HCT116 (cell line): ENCODE measurements at regions not wholly inside any gene's neighbourhood (a gene's known extent, or its start where the extent isn't known, plus 50 kb on each side); places are given as distances from the start of the nearest gene placed in this dataset.

ENCODE experiments used
- ATAC-seq: fragments of 200-7000 bp; cut with Tn5 transposase; 2 replicates; pipeline ENCODE4 v1.9.1; 2020; ENCODE audit warnings: mild to moderate bottlenecking, moderate library complexity
- BruUV-seq: library from RNA; stranded (reverse); fragments of 400-500 nt; replicated peaks from 2 replicates; lab custom pipeline; 2021; lab: Mats Ljungman, UMichigan
- CTCF ChIA-PET: fragments of 300-600 bp; sonication (Branson Sonifier 250); formaldehyde crosslinking; loops from one replicate; lab custom pipeline; 2021; ENCODE audit warnings: antibody characterized with exemption; lab: Charles Lee
- POLR2A ChIA-PET: fragments of 300-600, 350-600 bp; sonication (Branson Sonifier 250); formaldehyde crosslinking; loops from one replicate; lab custom pipeline; 2021; ENCODE audit warnings: antibody characterized with exemption; lab: Charles Lee
- RAD21 ChIA-PET, 2 experiments: fragments of 300-600 bp; sonication (Branson Sonifier 250); formaldehyde crosslinking; loops; one replicate each; lab custom pipeline; 2023; ENCODE audit warnings: low total read pairs in 2 of 2; ENCODE audit not compliant: uncharacterized antibody in 2 of 2, unreplicated experiment in 2 of 2, low non-redundant PET in 1 of 2; lab: Charles Lee
- DNase-seq: peaks from one replicate; pipeline ENCODE4 v3.0.0-alpha.2; 2010; ENCODE audit warnings: low read depth, low spot score
- H2AFZ ChIP-seq: fragments of 200-600 bp; shearing (Covaris generic), sonication (generic); 2 replicates; pipeline ENCODE4 v1.6.1; 2017; ENCODE audit warnings: low read depth, mixed run types, mixed read lengths, antibody characterized with exemption, low read length; ENCODE audit not compliant: poor library complexity, severe bottlenecking
- H3K27ac ChIP-seq: 2 replicates; pipeline ENCODE4 v1.5.1; 2012; ENCODE audit warnings: low read depth, low read length
- H3K27me3 ChIP-seq: fragments of 200-600 bp; sonication (generic); 2 replicates; pipeline ENCODE4 v1.6.1; 2016; ENCODE audit warnings: mixed run types, low read length, mixed read lengths; ENCODE audit not compliant: insufficient read depth
- H3K36me3 ChIP-seq, 2 experiments: fragments of 200-500 bp in 1 of 2; fragments of 200-600 bp in 1 of 2; sonication (Bioruptor generic) in 1 of 2; sonication (generic) in 1 of 2; 2 replicates each; pipeline versions ENCODE4 v1.5.1 to v1.6.1; 2014 to 2016; ENCODE audit warnings: low read length in 2 of 2, inconsistent platforms in 1 of 2, mixed read lengths in 1 of 2, mixed run types in 1 of 2; ENCODE audit not compliant: insufficient read depth in 2 of 2, control insufficient read depth in 1 of 2
- H3K4me1 ChIP-seq, 2 experiments: fragments of 200-600 bp in 1 of 2; sonication (generic) in 1 of 2; 2 replicates each; pipeline versions ENCODE4 v1.5.1 to v1.6.1; 2012 to 2017; ENCODE audit warnings: low read length in 2 of 2, inconsistent platforms in 1 of 2, mild to moderate bottlenecking in 1 of 2, mixed read lengths in 1 of 2, mixed run types in 1 of 2, moderate library complexity in 1 of 2; ENCODE audit not compliant: insufficient read depth in 2 of 2, control insufficient read depth in 1 of 2
- H3K4me2 ChIP-seq: fragments of 200-600 bp; sonication (generic); 2 replicates; pipeline ENCODE4 v1.6.1; 2017; ENCODE audit warnings: mixed run types, low read length, mixed read lengths
- H3K4me3 ChIP-seq, 2 experiments: fragments of 200-600 bp in 1 of 2; sonication (generic) in 1 of 2; replicated peaks in 1 of 2; 2 replicates each; pipeline ENCODE4 v1.5.1; 2011 to 2016; ENCODE audit warnings: low read length in 2 of 2, control low read depth in 1 of 2, low read depth in 1 of 2, mild to moderate bottlenecking in 1 of 2, mixed read lengths in 1 of 2, mixed run types in 1 of 2
- H3K79me2 ChIP-seq: fragments of 200-600 bp; sonication (generic); 2 replicates; pipeline ENCODE4 v1.6.1; 2017; ENCODE audit warnings: mild to moderate bottlenecking, mixed run types, low read length, moderate library complexity, mixed read lengths; ENCODE audit not compliant: insufficient read depth
- H3K9ac ChIP-seq: fragments of 200-600 bp; sonication (generic); 2 replicates; pipeline ENCODE4 v1.6.1; 2016; ENCODE audit warnings: low read length, mixed read lengths
- H3K9me2 ChIP-seq: fragments of 200-600 bp; sonication (generic), shearing (Covaris generic); 2 replicates; pipeline ENCODE4 v1.6.1; 2017; ENCODE audit warnings: mixed run types, mild to moderate bottlenecking, moderate library complexity; ENCODE audit not compliant: insufficient read depth
- H3K9me3 ChIP-seq, 2 experiments: fragments of 200-500 bp in 1 of 2; fragments of 200-600 bp in 1 of 2; sonication (Bioruptor generic) in 1 of 2; sonication (generic) in 1 of 2; 2 replicates each; pipeline ENCODE4 v1.6.1; 2014 to 2017; ENCODE audit warnings: low read length in 2 of 2, mixed read lengths in 2 of 2, inconsistent platforms in 1 of 2, low read depth in 1 of 2, mild to moderate bottlenecking in 1 of 2, mixed run types in 1 of 2, moderate library complexity in 1 of 2; ENCODE audit not compliant: control insufficient read depth in 1 of 2, insufficient read depth in 1 of 2
- H4K20me1 ChIP-seq: fragments of 200-600 bp; sonication (generic), shearing (Covaris generic); 2 replicates; pipeline ENCODE4 v1.6.1; 2017; ENCODE audit warnings: mixed run types, mild to moderate bottlenecking, moderate library complexity; ENCODE audit not compliant: insufficient read depth
- CEBPB ChIP-seq: IDR thresholded peaks from 2 replicates; pipeline ENCODE4 v1.6.1; 2012; ENCODE audit warnings: low read depth
- EGR1 ChIP-seq: IDR thresholded peaks from 2 replicates; pipeline ENCODE4 v1.6.1; 2012; ENCODE audit warnings: low read depth
- ELF1 ChIP-seq: IDR thresholded peaks from 2 replicates; pipeline ENCODE4 v1.6.1; 2012; ENCODE audit warnings: low read depth, borderline replicate concordance
- EZH2 ChIP-seq: fragments of 200-600 bp; sonication (generic); IDR thresholded peaks from 2 replicates; pipeline ENCODE4 v1.6.1; 2017; ENCODE audit warnings: antibody characterized with exemption, mixed run types
- JUND ChIP-seq: IDR thresholded peaks from 2 replicates; pipeline ENCODE4 v1.6.1; 2012
- POLR2A ChIP-seq: IDR thresholded peaks from 2 replicates; pipeline ENCODE4 v1.7.0; 2011; ENCODE audit warnings: borderline replicate concordance; ENCODE audit not compliant: insufficient read depth, insufficient read length; ENCODE audit errors: extremely low read depth
- RAD21 ChIP-seq: IDR thresholded peaks from 2 replicates; pipeline ENCODE4 v1.6.1; 2012; ENCODE audit warnings: low read depth, mild to moderate bottlenecking
- SIN3A ChIP-seq: IDR thresholded peaks from 2 replicates; pipeline ENCODE4 v1.6.1; 2012; ENCODE audit warnings: low read depth
- SP1 ChIP-seq: IDR thresholded peaks from 2 replicates; pipeline ENCODE4 v1.6.1; 2012; ENCODE audit warnings: low read depth
- ZFX ChIP-seq: fragments of 450-650 bp; IDR thresholded peaks from 2 replicates; pipeline ENCODE4 v1.6.1; 2017
- intact Hi-C: fragments of 100-400 bp; cut with micrococcal nuclease; formaldehyde crosslinking; loops from 2 replicates; pipeline ENCODE4 v1.10.0; 2022
- TF ChIP-seq, protein P1 (sequence below): IDR thresholded peaks from 2 replicates; pipeline ENCODE4 v1.6.1; 2012
- TF ChIP-seq, protein P2 (sequence below): IDR thresholded peaks from 2 replicates; pipeline ENCODE4 v1.6.1; 2012; ENCODE audit warnings: low read depth

DNA sequence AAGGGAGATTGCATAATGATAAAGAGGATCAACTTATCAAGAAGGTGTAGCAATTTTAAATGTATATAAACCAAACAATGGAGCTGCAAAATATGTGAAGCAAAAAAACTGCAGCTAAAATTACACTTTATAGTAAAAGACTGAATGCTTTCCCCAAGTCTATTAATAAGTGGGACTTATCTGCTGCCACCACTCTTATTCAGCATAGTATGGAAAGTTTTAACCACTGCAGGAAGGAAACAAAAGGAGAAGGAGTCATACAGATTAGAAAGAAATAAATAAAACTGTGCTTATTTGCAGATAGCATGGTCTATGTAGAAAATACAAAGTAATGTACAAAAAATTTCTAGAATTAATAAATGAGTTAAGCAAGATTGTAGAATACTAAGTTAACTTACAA lies 94.1 kb upstream of the GK2 start:
- Histone ChIP-seq H3K79me2 (no peaks in the 10 kb centered on the region), H2AFZ (no peak overlapping the region), H3K9me2 (no peaks in the 10 kb centered on the region), H3K9ac (no peak overlapping the region), H3K4me1 (no peaks in the 10 kb centered on the region), H3K4me2 (no peak overlapping the region), H3K4me3 (no peak overlapping the region), H3K9me3 (no peaks in the 10 kb centered on the region), H3K27ac (no peak overlapping the region), H4K20me1 (no peaks in the 10 kb centered on the region), H3K27me3 (peaks cover 18% of the 10 kb centered on the region; the same call in 1 of the 2 replicates), H3K36me3 (no peaks in the 10 kb centered on the region)
- RAD21 ChIA-PET = no interaction called here
- ATAC-seq (no peak), DNase-seq (no peak)
- CTCF ChIA-PET = no interaction called here
- no peak for TF ChIP-seq EZH2
- TF ChIP-seq, protein P1, sequence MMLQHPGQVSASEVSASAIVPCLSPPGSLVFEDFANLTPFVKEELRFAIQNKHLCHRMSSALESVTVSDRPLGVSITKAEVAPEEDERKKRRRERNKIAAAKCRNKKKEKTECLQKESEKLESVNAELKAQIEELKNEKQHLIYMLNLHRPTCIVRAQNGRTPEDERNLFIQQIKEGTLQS = no peak
- TF ChIP-seq EGR1 = no peak
- TF ChIP-seq POLR2A = no peak
- TF ChIP-seq JUND = no peak
- POLR2A ChIA-PET = no interaction called here
- no TSS peak for BruUV-seq
- intact Hi-C loops = no loop called here

DNA sequence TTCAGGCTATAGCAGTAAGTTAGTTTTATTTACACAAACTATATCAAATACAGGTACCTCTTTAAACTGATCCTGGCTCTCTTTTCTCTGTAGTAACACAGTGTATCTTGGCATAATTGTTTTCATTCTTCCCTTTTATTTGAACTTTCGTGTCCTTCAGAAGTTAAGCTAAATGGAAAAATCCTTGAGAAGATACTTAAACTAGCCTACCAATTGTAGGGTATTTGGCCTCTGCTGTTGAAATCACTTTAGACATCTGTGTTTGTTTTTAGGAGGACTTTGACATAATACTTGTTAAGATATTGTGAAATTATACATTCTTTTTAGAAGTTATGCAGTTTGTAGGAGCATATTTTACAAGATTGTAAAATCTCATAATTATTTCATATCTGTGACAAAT lies 90.3 kb upstream of the GK2 start:
- intact Hi-C loops = no loop called here
- Histone ChIP-seq H3K9ac (no peak overlapping the region), H3K9me2 (no peaks in the 10 kb centered on the region), H3K27me3 (peaks cover 10% of the 10 kb centered on the region), H3K9me3 (no peaks in the 10 kb centered on the region), H3K4me1 (no peaks in the 10 kb centered on the region), H3K27ac (no peak overlapping the region), H4K20me1 (no peaks in the 10 kb centered on the region), H3K4me3 (no peak overlapping the region), H3K36me3 (no peaks in the 10 kb centered on the region), H3K79me2 (no peaks in the 10 kb centered on the region), H2AFZ (no peak overlapping the region), H3K4me2 (no peak overlapping the region)
- no peak for TF ChIP-seq SP1
- no peak for TF ChIP-seq POLR2A
- TF ChIP-seq ZFX = no peak
- TF ChIP-seq ELF1 = no peak
- no peak for TF ChIP-seq SIN3A
- no peak for TF ChIP-seq CEBPB
- TF ChIP-seq, protein P2, sequence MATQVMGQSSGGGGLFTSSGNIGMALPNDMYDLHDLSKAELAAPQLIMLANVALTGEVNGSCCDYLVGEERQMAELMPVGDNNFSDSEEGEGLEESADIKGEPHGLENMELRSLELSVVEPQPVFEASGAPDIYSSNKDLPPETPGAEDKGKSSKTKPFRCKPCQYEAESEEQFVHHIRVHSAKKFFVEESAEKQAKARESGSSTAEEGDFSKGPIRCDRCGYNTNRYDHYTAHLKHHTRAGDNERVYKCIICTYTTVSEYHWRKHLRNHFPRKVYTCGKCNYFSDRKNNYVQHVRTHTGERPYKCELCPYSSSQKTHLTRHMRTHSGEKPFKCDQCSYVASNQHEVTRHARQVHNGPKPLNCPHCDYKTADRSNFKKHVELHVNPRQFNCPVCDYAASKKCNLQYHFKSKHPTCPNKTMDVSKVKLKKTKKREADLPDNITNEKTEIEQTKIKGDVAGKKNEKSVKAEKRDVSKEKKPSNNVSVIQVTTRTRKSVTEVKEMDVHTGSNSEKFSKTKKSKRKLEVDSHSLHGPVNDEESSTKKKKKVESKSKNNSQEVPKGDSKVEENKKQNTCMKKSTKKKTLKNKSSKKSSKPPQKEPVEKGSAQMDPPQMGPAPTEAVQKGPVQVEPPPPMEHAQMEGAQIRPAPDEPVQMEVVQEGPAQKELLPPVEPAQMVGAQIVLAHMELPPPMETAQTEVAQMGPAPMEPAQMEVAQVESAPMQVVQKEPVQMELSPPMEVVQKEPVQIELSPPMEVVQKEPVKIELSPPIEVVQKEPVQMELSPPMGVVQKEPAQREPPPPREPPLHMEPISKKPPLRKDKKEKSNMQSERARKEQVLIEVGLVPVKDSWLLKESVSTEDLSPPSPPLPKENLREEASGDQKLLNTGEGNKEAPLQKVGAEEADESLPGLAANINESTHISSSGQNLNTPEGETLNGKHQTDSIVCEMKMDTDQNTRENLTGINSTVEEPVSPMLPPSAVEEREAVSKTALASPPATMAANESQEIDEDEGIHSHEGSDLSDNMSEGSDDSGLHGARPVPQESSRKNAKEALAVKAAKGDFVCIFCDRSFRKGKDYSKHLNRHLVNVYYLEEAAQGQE = no peak
- no peak for TF ChIP-seq RAD21
- BruUV-seq = no TSS peak
- CTCF ChIA-PET = no interaction called here
- RAD21 ChIA-PET = no interaction called here
- POLR2A ChIA-PET = no interaction called here
- ATAC-seq (no peak), DNase-seq (no peak)
